Body of pancreas (tissue), 4 donors: ENCODE measurements at regions not wholly inside any gene's neighbourhood (a gene's known extent, or its start where the extent isn't known, plus 50 kb on each side); places are given as distances from the start of the nearest gene placed in this dataset.

Experiments used
- ATAC-seq: fragments of 150-250 bp; one replicate; pipeline ENCODE4 v1.9.1; 2016
- DNase-seq, 4 donors: peaks; one replicate each; pipeline ENCODE4 v3.0.0-alpha.2; 2019
- H3K27ac ChIP-seq, 4 donors: fragments of 200-600 bp; sonication (generic); 1 replicate in 3 of 4; 2 replicates in 1 of 4; pipeline versions ENCODE4 v1.5.1 to v1.6.1; 2016 to 2019; ENCODE audit warnings: mild to moderate bottlenecking in 1 of 4, mixed read lengths in 1 of 4, moderate library complexity in 1 of 4
- H3K27me3 ChIP-seq, 2 donors: fragments of 200-600 bp; sonication (generic); one replicate each; pipeline ENCODE4 v1.6.0; 2016; ENCODE audit warnings: mild to moderate bottlenecking in 1 of 2
- H3K36me3 ChIP-seq, 2 donors: fragments of 200-600 bp; sonication (generic); replicated peaks in 1 of 2; 2 replicates each; pipeline ENCODE4 v1.5.1; 2016; ENCODE audit warnings: low read depth in 2 of 2; ENCODE audit not compliant: insufficient read depth in 1 of 2
- H3K4me1 ChIP-seq: fragments of 200-600 bp; sonication (generic); one replicate; pipeline ENCODE4 v1.6.0; 2016
- H3K4me3 ChIP-seq, 2 donors: fragments of 200-600 bp; sonication (generic); 1 replicate in 1 of 2; 2 replicates in 1 of 2; pipeline ENCODE4 v1.5.1; 2016 to 2019
- H3K9me3 ChIP-seq, 3 donors: fragments of 200-600 bp; sonication (generic); 1 replicate in 2 of 3; 2 replicates in 1 of 3; pipeline ENCODE4 v1.5.1; 2016
- POLR2A ChIP-seq, 3 donors: fragments of 450-650 bp; IDR thresholded peaks; one replicate each; pipeline ENCODE4 v1.6.1; 2016; ENCODE audit warnings: antibody characterized with exemption in 3 of 3, mild to moderate bottlenecking in 2 of 3
- WGBS, 2 donors: methylation state at CpG; one replicate each; pipeline ENCODE4 v1.1.5; 2017; 5-methylcytosine and 5-hydroxymethylcytosine counted together
- intact Hi-C: fragments of 100-400 bp; cut with DNase I; formaldehyde crosslinking; loops from one replicate; pipeline ENCODE4 v1.15.1; 2023
- TF ChIP-seq, protein P1 (sequence below), 7 experiments: fragments of 450-650 bp in 4 of 7; fragments of 200-600 bp in 3 of 7; sonication (generic) in 3 of 7; IDR thresholded peaks; one replicate each; pipeline ENCODE4 v1.5.1; 2016 to 2019; ENCODE audit warnings: antibody characterized with exemption in 7 of 7

- WGBS, 2 donors: 42 to 50% methylated on average over 4 of the region's 4 CpGs
- Histone ChIP-seq H3K36me3 (no peaks in the 10 kb centered on the region), H3K9me3 (no peaks in the 10 kb centered on the region), H3K4me1 (no peaks in the 10 kb centered on the region), H3K27me3 (no peaks in the 10 kb centered on the region), H3K27ac (no peak overlapping the region), H3K4me3 (no peak overlapping the region)
- no peak for DNase-seq
- ATAC-seq: no peak
- intact Hi-C loops: no loop called here
- TF ChIP-seq POLR2A (IDR thresholded peaks at IDR 0.05): no peak
- TF ChIP-seq, protein P1, sequence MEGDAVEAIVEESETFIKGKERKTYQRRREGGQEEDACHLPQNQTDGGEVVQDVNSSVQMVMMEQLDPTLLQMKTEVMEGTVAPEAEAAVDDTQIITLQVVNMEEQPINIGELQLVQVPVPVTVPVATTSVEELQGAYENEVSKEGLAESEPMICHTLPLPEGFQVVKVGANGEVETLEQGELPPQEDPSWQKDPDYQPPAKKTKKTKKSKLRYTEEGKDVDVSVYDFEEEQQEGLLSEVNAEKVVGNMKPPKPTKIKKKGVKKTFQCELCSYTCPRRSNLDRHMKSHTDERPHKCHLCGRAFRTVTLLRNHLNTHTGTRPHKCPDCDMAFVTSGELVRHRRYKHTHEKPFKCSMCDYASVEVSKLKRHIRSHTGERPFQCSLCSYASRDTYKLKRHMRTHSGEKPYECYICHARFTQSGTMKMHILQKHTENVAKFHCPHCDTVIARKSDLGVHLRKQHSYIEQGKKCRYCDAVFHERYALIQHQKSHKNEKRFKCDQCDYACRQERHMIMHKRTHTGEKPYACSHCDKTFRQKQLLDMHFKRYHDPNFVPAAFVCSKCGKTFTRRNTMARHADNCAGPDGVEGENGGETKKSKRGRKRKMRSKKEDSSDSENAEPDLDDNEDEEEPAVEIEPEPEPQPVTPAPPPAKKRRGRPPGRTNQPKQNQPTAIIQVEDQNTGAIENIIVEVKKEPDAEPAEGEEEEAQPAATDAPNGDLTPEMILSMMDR (IDR thresholded peaks at IDR 0.05): no peak
Measured at GRCh38 chr20:60956194-60956593, 295.9 kb upstream of the CDH4 start.

DNA sequence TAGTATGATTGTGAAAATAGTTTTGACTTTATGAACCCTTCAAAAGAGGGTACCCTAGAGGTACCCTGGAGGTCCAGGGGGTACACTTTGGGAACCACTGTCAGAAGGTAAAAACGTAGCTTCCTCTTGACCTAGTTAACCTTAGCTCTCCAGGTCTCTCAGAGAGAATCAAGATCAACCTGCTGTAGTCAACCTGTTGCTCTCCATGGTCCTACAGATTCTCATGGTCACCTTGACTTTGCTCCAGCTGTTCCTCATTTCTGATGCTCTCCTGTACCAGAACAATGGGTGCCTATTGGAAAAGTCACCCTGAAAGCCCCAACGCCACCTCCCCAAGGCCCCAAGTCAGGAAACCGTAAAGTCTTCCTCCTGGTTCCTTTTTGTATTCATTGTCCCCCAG lies 294.4 kb upstream of the CDH4 start:
- Histone ChIP-seq H3K9me3 (no peaks in the 10 kb centered on the region), H3K4me1 (no peaks in the 10 kb centered on the region), H3K4me3 (no peak overlapping the region), H3K36me3 (no peaks in the 10 kb centered on the region), H3K27ac (no peak overlapping the region), H3K27me3 (no peaks in the 10 kb centered on the region)
- 39 to 41% methylated on average over 3 of the region's 3 CpGs for WGBS, 2 donors
- intact Hi-C loops: no loop called here
- ATAC-seq: no peak
- TF ChIP-seq, protein P1 (IDR thresholded peaks at IDR 0.05): no peak
- no peak for DNase-seq

DNA sequence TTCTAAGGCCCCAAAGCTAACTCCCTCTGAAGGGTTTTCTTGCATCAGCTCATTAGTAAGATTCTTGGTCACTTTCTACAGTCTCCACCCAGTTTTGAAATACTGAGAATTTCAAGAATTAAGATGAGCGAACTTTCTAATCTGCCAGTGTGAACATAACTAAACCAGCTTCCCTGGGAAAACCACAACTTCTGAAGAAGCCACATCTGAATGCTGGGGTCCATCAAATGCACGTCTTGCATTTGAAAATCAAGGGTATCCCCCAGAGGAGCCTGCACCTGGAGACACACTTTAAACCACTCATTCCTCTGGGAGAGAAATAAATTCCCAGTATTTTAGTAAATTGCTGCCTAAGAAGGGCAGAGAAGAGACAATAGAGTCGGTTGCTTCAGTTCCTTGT lies 292.1 kb upstream of the CDH4 start:
- H3K27ac ChIP-seq: no peak overlapping the region
- no peak for ATAC-seq
- TF ChIP-seq POLR2A (IDR thresholded peaks at IDR 0.05): no peak
- TF ChIP-seq, protein P1 (IDR thresholded peaks at IDR 0.05): no peak
- no peaks in the 10 kb centered on the region for H3K36me3 ChIP-seq
- no peaks in the 10 kb centered on the region for H3K27me3 ChIP-seq
- WGBS, 2 donors: 49 to 50% methylated on average over 3 of the region's 3 CpGs
- no peak for DNase-seq
- H3K9me3 ChIP-seq: no peaks in the 10 kb centered on the region
- H3K4me3 ChIP-seq: no peak overlapping the region
- no peaks in the 10 kb centered on the region for H3K4me1 ChIP-seq
- intact Hi-C loops: no loop called here

GRCh38 chr20:60960500-60960899 lies 291.6 kb upstream of the CDH4 start:
- intact Hi-C loops: no loop called here
- H3K4me1 ChIP-seq: no peaks in the 10 kb centered on the region
- no peaks in the 10 kb centered on the region for H3K9me3 ChIP-seq
- H3K27me3 ChIP-seq: no peaks in the 10 kb centered on the region
- no peak for DNase-seq
- no peaks in the 10 kb centered on the region for H3K36me3 ChIP-seq
- no peak for ATAC-seq
- 78 to 80% methylated on average over 5 of the region's 5 CpGs for WGBS, 2 donors
- TF ChIP-seq POLR2A (IDR thresholded peaks at IDR 0.05): no peak
- TF ChIP-seq, protein P1 (IDR thresholded peaks at IDR 0.05): no peak
- no peak overlapping the region for H3K27ac ChIP-seq
- H3K4me3 ChIP-seq: no peak overlapping the region

GRCh38 chr20:60961551-60961950 lies 290.5 kb upstream of the CDH4 start:
- no peak for ATAC-seq
- WGBS, 2 donors: 81 to 86% methylated on average over 4 to 7 of the region's 7 CpGs
- H3K36me3 ChIP-seq: no peaks in the 10 kb centered on the region
- no peaks in the 10 kb centered on the region for H3K9me3 ChIP-seq
- no peak overlapping the region for H3K4me3 ChIP-seq
- no peak for TF ChIP-seq POLR2A (IDR thresholded peaks at IDR 0.05)
- TF ChIP-seq, protein P1 (IDR thresholded peaks at IDR 0.05): no peak
- H3K4me1 ChIP-seq: no peaks in the 10 kb centered on the region
- DNase-seq: no peak
- no peaks in the 10 kb centered on the region for H3K27me3 ChIP-seq
- intact Hi-C loops: no loop called here
- no peak overlapping the region for H3K27ac ChIP-seq
